Erythroblast (primary cell): ENCODE measurements at regions not wholly inside any gene's neighbourhood (a gene's known extent, or its start where the extent isn't known, plus 50 kb on each side); places are given as distances from the start of the nearest gene placed in this dataset.

Experiments used
- GATA1 ChIP-seq: IDR thresholded peaks from 2 replicates; pipeline ENCODE4 v1.6.1; 2011; ENCODE audit warnings: low read depth, mild to moderate bottlenecking, control low read depth, low read length, moderate library complexity
- POLR2A ChIP-seq: IDR thresholded peaks from 2 replicates; pipeline ENCODE4 v1.6.1; 2011; ENCODE audit warnings: mild to moderate bottlenecking, low read length

DNA sequence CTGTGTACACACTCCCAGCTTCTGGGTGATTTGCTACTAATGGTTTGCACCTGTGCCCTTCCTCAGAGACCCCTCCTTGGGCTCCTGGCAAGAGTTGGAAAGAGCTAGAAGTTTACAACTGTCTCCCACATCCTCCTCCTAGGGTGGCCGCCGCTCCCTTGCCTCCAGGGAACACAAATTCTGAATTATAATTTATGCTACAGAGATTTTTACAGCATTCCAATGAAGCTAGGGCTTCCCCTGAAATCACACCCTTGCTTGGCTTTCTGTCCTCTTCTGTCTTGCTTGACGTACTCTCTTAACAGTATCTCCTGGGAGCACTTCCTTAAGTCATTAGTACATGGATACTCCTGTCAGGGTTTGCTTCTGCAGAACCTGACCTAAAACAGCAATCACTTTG is 180.2 kb downstream of the KCNA5 start:
- TF ChIP-seq POLR2A: no peak
- TF ChIP-seq GATA1: no peak
